ENCODE measurements at regions not wholly inside any gene's neighbourhood (a gene's known extent, or its start where the extent isn't known, plus 50 kb on each side); places are given as distances from the start of the nearest gene placed in this dataset.

DNA sequence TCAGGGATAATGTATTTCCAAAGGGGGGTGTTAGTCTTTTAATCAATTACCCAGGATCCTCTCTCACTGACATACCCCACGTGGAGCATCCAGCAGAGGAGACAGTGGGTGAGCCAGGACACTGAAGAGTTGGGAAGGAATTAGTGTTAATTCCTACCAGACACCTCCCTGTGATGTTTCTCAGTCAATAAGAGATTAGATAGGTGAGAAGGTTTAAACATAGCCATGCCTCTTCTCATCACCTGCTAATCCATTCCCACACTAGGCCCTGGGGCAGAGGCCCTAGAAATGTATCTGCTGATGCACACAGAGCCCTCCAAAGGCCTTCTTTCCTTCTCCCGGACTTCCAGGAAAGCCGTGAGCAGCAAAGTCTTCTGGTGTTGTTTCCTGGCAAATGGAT lies 363.6 kb upstream of the LARGE1 start:
- H3K4me1 ChIP-seq (ENCODE audit: low read depth, poor library complexity, severe bottlenecking): no peaks in the 10 kb centered on the region
- no peak overlapping the region for H2AFZ ChIP-seq (ENCODE audit: low read depth)
- H3K4me3 ChIP-seq (IDR thresholded peaks at IDR 0.05; ENCODE audit: insufficient read depth, low read depth, low read length): no peak overlapping the region
- no peaks in the 10 kb centered on the region for H3K27me3 ChIP-seq (ENCODE audit: insufficient read depth, low read depth)
- no peak overlapping the region for H3K27ac ChIP-seq
- H3K9ac ChIP-seq: no peak overlapping the region
- H3K4me2 ChIP-seq: no peak overlapping the region
- H4K20me1 ChIP-seq (ENCODE audit: insufficient read depth): no peaks in the 10 kb centered on the region
- TF ChIP-seq, protein P1, sequence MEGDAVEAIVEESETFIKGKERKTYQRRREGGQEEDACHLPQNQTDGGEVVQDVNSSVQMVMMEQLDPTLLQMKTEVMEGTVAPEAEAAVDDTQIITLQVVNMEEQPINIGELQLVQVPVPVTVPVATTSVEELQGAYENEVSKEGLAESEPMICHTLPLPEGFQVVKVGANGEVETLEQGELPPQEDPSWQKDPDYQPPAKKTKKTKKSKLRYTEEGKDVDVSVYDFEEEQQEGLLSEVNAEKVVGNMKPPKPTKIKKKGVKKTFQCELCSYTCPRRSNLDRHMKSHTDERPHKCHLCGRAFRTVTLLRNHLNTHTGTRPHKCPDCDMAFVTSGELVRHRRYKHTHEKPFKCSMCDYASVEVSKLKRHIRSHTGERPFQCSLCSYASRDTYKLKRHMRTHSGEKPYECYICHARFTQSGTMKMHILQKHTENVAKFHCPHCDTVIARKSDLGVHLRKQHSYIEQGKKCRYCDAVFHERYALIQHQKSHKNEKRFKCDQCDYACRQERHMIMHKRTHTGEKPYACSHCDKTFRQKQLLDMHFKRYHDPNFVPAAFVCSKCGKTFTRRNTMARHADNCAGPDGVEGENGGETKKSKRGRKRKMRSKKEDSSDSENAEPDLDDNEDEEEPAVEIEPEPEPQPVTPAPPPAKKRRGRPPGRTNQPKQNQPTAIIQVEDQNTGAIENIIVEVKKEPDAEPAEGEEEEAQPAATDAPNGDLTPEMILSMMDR (conservative IDR thresholded peaks at IDR 0.05; ENCODE audit: low read depth, low read length): no peak
- no peaks in the 10 kb centered on the region for H3K79me2 ChIP-seq (ENCODE audit: insufficient read depth, low read depth)
- no peaks in the 10 kb centered on the region for H3K36me3 ChIP-seq (ENCODE audit: insufficient read depth)

DNA sequence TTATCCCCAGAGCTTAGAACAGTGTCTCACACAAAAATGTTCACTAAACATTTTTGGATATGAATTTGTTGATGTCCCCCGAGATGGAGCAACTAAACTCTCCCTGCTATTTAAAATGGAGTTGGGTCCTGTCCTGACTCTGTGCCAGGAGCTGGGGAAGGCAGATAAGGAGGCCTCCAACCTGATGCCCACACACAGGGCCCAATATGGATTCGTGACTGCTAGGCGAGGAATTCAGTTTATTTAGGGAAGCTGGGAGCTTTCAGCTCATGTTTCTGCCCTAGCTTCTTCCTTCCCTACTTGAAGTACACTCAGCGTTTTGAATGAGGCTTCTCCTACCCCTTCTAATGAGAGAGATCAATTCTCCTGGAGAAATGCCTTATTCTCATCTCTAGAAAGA lies 373.0 kb upstream of the LARGE1 start:
- TF ChIP-seq, protein P1 (conservative IDR thresholded peaks at IDR 0.05; ENCODE audit: low read depth, low read length): no peak
- no peaks in the 10 kb centered on the region for H4K20me1 ChIP-seq (ENCODE audit: insufficient read depth)
- H3K27ac ChIP-seq: no peak overlapping the region
- no peaks in the 10 kb centered on the region for H3K27me3 ChIP-seq (ENCODE audit: insufficient read depth, low read depth)
- H3K36me3 ChIP-seq (ENCODE audit: insufficient read depth): no peaks in the 10 kb centered on the region
- no peak overlapping the region for H3K4me3 ChIP-seq (IDR thresholded peaks at IDR 0.05; ENCODE audit: insufficient read depth, low read depth, low read length)
- H3K4me2 ChIP-seq: no peak overlapping the region
- H3K79me2 ChIP-seq (ENCODE audit: insufficient read depth, low read depth): no peaks in the 10 kb centered on the region
- H3K4me1 ChIP-seq (ENCODE audit: low read depth, poor library complexity, severe bottlenecking): no peaks in the 10 kb centered on the region
- H2AFZ ChIP-seq (ENCODE audit: low read depth): no peak overlapping the region
- H3K9ac ChIP-seq: no peak overlapping the region

DNA sequence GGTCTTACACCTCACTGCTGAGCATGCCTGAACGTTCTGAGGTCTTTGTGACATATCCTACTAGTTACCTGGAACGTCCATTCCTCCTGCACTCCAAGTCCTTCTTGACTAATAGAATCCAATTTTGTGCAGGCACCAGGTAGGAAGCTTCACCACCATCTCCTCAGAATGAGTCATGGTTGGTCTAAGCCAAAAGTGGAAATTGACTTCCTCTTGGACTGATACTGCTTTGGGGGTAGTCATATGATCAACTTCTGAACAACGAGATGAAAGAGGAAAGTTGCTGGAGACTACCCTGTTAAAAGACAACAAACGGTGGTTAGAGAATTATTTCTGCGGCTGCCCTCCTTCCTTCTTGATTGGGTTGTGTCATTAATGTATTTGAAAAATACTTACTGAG lies 374.2 kb upstream of the LARGE1 start:
- TF ChIP-seq, protein P1 (conservative IDR thresholded peaks at IDR 0.05; ENCODE audit: low read depth, low read length): no peak
- no peak overlapping the region for H3K9ac ChIP-seq
- H3K27me3 ChIP-seq (ENCODE audit: insufficient read depth, low read depth): no peaks in the 10 kb centered on the region
- no peak overlapping the region for H3K27ac ChIP-seq
- H3K4me2 ChIP-seq: no peak overlapping the region
- no peaks in the 10 kb centered on the region for H3K4me1 ChIP-seq (ENCODE audit: low read depth, poor library complexity, severe bottlenecking)
- H3K79me2 ChIP-seq (ENCODE audit: insufficient read depth, low read depth): no peaks in the 10 kb centered on the region
- H3K36me3 ChIP-seq (ENCODE audit: insufficient read depth): no peaks in the 10 kb centered on the region
- H2AFZ ChIP-seq (ENCODE audit: low read depth): no peak overlapping the region
- H3K4me3 ChIP-seq (IDR thresholded peaks at IDR 0.05; ENCODE audit: insufficient read depth, low read depth, low read length): no peak overlapping the region
- H4K20me1 ChIP-seq (ENCODE audit: insufficient read depth): no peaks in the 10 kb centered on the region

DNA sequence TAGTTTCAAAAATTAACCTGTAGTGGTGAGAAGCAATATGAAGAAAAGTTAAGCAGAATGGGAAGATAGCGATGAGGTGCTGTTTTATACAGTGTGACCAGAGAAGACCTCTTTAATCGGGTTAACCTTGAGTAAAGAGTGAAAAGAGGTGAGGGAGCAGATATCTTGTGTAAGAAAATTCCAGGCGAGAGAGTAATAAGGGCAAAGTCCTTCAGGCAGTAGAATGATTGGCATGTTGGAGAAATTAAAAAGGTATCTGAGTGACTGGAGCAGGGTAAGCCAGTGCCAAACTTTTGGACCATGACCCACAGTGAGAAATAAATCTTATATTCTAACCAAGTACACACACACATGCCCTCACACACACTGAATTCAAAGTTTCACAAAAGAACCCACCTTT lies 374.7 kb upstream of the LARGE1 start:
- no peak overlapping the region for H2AFZ ChIP-seq (ENCODE audit: low read depth)
- no peak overlapping the region for H3K9ac ChIP-seq
- H3K4me3 ChIP-seq (IDR thresholded peaks at IDR 0.05; ENCODE audit: insufficient read depth, low read depth, low read length): no peak overlapping the region
- H3K79me2 ChIP-seq (ENCODE audit: insufficient read depth, low read depth): no peaks in the 10 kb centered on the region
- no peaks in the 10 kb centered on the region for H3K27me3 ChIP-seq (ENCODE audit: insufficient read depth, low read depth)
- no peaks in the 10 kb centered on the region for H4K20me1 ChIP-seq (ENCODE audit: insufficient read depth)
- no peaks in the 10 kb centered on the region for H3K4me1 ChIP-seq (ENCODE audit: low read depth, poor library complexity, severe bottlenecking)
- H3K4me2 ChIP-seq: no peak overlapping the region
- H3K27ac ChIP-seq: no peak overlapping the region
- no peaks in the 10 kb centered on the region for H3K36me3 ChIP-seq (ENCODE audit: insufficient read depth)
- TF ChIP-seq, protein P1 (conservative IDR thresholded peaks at IDR 0.05; ENCODE audit: low read depth, low read length): no peak

DNA sequence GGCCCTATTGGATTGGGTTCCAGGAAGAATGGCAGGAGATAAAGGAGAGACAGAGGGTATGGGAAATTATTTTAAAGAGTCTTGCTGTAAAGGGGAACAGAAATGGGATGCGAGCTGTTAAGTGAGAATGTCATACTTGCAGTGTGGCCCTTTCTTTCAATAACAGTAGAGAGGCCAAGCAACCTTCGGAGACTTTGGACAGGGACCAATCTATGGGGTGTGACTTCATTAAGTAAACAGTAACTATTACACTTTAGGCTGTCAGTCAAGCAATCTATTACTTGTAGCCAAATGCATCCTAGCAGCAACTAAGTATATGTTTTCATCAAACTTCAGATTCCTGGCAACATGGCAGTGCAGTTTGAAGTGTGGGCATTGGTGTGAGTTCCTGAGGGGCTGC lies 376.2 kb upstream of the LARGE1 start:
- no peaks in the 10 kb centered on the region for H3K79me2 ChIP-seq (ENCODE audit: insufficient read depth, low read depth)
- no peaks in the 10 kb centered on the region for H3K36me3 ChIP-seq (ENCODE audit: insufficient read depth)
- no peak overlapping the region for H3K4me2 ChIP-seq
- H2AFZ ChIP-seq (ENCODE audit: low read depth): no peak overlapping the region
- no peak overlapping the region for H3K9ac ChIP-seq
- TF ChIP-seq, protein P1 (conservative IDR thresholded peaks at IDR 0.05; ENCODE audit: low read depth, low read length): no peak
- no peak overlapping the region for H3K27ac ChIP-seq
- H3K4me3 ChIP-seq (IDR thresholded peaks at IDR 0.05; ENCODE audit: insufficient read depth, low read depth, low read length): no peak overlapping the region
- H3K4me1 ChIP-seq (ENCODE audit: low read depth, poor library complexity, severe bottlenecking): no peaks in the 10 kb centered on the region
- no peaks in the 10 kb centered on the region for H3K27me3 ChIP-seq (ENCODE audit: insufficient read depth, low read depth)
- H4K20me1 ChIP-seq (ENCODE audit: insufficient read depth): no peaks in the 10 kb centered on the region

All from KMS-11 (cell line).